Coronary artery (tissue), 2 donors: ENCODE measurements at regions not wholly inside any gene's neighbourhood (a gene's known extent, or its start where the extent isn't known, plus 50 kb on each side); places are given as distances from the start of the nearest gene placed in this dataset.

ENCODE experiments used
- DNase-seq: peaks from one replicate; pipeline ENCODE4 v3.0.0-alpha.2; 2017; ENCODE audit warnings: low spot score
- H3K27ac ChIP-seq, 2 donors: fragments of 200-600 bp; sonication (generic); one replicate each; pipeline ENCODE4 v1.5.1; 2016 to 2019
- H3K4me3 ChIP-seq: fragments of 200-600 bp; sonication (generic); 2 replicates; pipeline ENCODE4 v1.5.1; 2016; ENCODE audit warnings: mild to moderate bottlenecking, moderate library complexity
- TF ChIP-seq, protein P1 (sequence below): fragments of 200-600 bp; sonication (generic); IDR thresholded peaks from one replicate; pipeline ENCODE4 v1.5.1; 2019; ENCODE audit warnings: antibody characterized with exemption

DNA sequence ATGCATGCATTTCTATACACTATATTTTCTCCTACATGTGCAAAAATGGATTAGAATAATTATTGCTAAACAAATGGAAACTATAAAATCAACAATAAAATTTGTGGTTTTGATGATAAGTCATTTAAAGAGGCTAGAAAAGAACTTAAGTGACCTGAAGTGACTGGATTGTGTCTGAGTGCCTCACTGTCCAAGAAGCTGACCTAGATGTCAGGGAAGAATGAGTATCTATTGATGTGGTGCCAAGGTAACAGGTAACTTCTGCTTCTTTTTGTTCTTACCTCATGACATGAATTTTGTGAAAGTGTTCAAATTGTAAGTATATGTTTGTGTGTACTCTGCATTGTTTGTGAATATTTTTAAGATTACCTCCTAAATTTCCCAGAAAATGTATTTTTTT is 1623.9 kb upstream of the ACVR2A start:
- DNase-seq: no peak
- no peak overlapping the region for H3K27ac ChIP-seq

DNA sequence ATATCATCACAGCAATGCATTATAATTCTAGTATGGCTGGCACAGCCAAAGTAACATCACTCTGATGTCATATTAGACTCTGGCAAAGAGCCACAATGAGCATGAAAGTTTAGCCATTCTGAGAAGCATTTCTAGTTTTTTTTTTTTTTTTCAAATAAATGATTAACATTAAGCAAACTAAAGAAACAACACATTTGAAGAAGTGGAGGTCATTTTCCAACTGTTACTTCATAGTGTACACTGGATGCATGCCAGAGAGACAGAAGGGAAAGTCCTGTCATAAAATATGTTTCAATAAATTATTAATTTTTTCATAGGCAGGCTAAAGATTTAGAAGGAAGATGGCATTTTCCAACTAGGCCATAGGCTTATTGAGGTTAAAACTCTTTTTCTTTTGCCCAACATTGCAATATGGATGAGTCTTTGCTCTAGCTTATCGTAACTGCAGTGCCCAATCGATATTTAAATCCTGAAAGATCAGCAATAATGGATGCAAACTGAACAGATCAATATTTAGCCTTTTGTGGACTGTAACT is 1630.4 kb upstream of the ACVR2A start:
- Histone ChIP-seq H3K4me3 (no peak overlapping the region), H3K27ac (no peak overlapping the region)
- no peak for DNase-seq
- TF ChIP-seq, protein P1, sequence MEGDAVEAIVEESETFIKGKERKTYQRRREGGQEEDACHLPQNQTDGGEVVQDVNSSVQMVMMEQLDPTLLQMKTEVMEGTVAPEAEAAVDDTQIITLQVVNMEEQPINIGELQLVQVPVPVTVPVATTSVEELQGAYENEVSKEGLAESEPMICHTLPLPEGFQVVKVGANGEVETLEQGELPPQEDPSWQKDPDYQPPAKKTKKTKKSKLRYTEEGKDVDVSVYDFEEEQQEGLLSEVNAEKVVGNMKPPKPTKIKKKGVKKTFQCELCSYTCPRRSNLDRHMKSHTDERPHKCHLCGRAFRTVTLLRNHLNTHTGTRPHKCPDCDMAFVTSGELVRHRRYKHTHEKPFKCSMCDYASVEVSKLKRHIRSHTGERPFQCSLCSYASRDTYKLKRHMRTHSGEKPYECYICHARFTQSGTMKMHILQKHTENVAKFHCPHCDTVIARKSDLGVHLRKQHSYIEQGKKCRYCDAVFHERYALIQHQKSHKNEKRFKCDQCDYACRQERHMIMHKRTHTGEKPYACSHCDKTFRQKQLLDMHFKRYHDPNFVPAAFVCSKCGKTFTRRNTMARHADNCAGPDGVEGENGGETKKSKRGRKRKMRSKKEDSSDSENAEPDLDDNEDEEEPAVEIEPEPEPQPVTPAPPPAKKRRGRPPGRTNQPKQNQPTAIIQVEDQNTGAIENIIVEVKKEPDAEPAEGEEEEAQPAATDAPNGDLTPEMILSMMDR: no peak

More for the DNA sequence above, 1623.9 kb upstream of the ACVR2A start:
- TF ChIP-seq, protein P1: no peak
- H3K4me3 ChIP-seq: no peak overlapping the region

DNA sequence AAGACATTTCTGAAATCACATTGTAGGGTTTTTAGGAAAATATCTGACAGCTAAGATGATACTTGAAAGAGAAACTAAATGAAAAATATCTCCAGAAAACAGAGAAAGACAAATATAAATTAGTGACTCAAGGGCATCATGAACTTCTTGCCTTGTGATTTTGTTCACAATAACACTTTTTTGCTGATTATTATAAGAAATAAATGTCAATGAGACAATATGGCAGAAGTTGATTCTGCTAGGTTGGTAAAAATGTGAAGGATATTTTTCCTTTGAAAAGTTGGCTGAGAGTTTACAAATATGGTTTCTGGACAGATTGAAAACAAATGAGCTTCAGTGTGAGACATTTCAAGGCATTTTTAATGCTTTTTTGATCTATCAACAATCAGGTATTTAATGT is 1631.2 kb upstream of the ACVR2A start:
- Histone ChIP-seq H3K27ac (no peak overlapping the region), H3K4me3 (no peak overlapping the region)
- TF ChIP-seq, protein P1: no peak
- DNase-seq: no peak

DNA sequence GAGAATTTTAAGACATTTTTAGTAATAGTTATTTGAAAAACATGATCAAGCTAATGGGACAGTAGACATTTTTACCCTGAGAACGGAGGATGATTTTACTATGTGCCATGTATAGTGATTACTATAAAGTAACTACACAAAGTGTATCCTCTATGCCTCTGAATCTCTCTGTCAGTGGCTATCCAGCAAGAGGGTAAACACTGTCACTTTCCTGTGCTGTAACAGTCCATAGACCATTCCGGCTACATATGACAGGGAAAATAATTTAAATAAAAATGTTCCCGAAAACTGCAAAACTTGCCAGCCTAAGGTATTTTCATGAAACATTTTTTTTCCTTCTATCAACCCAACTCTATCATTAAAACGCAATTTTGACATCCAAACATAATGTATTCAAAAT is 1632.2 kb upstream of the ACVR2A start:
- DNase-seq: no peak
- TF ChIP-seq, protein P1: no peak
- no peak overlapping the region for H3K4me3 ChIP-seq
- no peak overlapping the region for H3K27ac ChIP-seq

DNA sequence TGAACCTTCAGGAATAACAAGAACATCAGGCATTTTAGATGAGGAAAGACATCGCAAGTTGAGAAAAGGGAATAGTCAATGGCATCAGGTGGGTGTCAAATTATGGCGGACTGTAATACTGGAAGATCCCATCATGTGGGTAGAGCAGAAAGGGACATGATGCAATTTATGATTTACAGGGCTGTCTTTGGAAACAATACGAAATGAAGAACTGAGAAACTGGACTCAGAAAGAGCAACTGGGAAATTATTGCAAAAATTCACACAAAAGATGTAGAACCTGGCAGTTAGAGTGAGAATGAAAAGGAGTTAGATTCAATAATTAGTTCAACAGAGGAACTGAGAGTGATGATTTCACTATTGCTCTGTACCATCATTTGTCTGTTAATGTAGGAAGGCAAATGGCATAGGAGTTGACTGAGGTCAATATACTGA is 1635.0 kb upstream of the ACVR2A start:
- no peak for DNase-seq
- no peak overlapping the region for H3K27ac ChIP-seq
- TF ChIP-seq, protein P1: no peak
- H3K4me3 ChIP-seq: no peak overlapping the region

DNA sequence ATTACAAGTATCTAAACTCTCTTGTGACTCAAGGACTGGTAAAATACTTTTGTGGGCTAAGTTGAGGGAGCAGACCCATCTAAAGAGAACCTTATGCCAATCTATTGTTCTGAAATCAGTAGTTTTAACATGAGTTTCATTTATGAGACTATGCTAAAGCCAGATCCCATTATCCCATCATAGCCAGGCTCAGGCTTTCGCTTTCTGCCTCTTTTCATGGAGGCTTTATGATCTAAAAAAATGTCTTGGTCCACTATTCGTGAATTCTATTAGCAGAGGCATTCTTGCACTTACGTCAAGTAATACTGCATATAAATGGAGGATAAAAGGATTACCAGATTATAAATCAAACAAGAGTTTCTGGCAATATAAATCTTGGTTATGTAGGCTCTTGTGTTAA is 1636.9 kb upstream of the ACVR2A start:
- DNase-seq: no peak
- TF ChIP-seq, protein P1: no peak
- no peak overlapping the region for H3K4me3 ChIP-seq
- H3K27ac ChIP-seq: no peak overlapping the region

DNA sequence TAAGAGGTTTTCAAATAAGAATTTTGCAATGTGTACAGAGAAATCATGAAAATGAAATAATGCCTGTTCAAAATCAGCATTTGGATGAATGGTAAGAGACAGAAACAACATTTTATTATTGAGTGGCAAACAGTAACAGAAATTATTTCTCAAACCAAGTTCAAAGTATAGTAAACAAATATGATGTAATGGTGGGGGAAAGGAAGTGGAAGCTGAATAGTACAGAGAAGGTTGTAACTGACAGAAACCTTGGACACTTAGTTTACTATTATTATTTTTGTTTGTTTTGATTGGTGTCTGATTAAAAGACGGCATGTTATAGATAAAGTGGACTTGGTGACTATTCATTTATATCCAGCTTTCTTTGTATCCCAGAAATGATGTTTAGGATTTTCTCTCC is 1637.4 kb upstream of the ACVR2A start:
- no peak for DNase-seq

More for the DNA sequence above, 1637.4 kb upstream of the ACVR2A start:
- Histone ChIP-seq H3K27ac (no peak overlapping the region), H3K4me3 (no peak overlapping the region)
- TF ChIP-seq, protein P1: no peak
